OCI-LY7 (cell line): ENCODE measurements at regions not wholly inside any gene's neighbourhood (a gene's known extent, or its start where the extent isn't known, plus 50 kb on each side); places are given as distances from the start of the nearest gene placed in this dataset.

Source experiments
- EZH2phosphoT487 ChIP-seq: fragments of 200-600 bp; sonication (generic); IDR thresholded peaks from 2 replicates; pipeline ENCODE4 v1.6.1; 2018; ENCODE audit warnings: low read depth, borderline replicate concordance, mild to moderate bottlenecking, mixed run types, antibody characterized with exemption, low read length, moderate library complexity, mixed read lengths
- TF ChIP-seq, protein P1 (sequence below): fragments of 200-600 bp; sonication (generic); conservative IDR thresholded peaks from 2 replicates; pipeline ENCODE4 v1.5.1; 2014; ENCODE audit warnings: mild to moderate bottlenecking, antibody characterized with exemption, low read length, moderate library complexity, mixed read lengths

DNA sequence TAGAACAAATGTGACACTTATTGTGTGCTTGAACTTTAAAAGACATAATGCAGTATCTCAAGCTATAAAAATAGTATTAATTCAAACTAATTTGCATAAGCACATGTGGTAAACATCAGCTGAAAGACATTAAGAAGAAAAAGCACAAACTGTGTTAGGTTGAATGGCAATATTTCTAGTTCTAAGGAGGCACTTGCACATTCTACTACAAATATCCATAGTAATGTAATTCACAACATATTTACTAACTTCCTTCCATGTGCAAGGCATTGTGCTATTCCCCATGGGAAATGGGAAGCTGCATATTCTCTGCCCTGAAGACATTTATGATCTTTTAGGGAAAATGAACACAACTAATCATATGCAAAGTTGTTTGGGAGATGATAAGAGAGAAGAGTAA, 80.2 kb upstream of the SLC13A1 start:
- TF ChIP-seq, protein P1, sequence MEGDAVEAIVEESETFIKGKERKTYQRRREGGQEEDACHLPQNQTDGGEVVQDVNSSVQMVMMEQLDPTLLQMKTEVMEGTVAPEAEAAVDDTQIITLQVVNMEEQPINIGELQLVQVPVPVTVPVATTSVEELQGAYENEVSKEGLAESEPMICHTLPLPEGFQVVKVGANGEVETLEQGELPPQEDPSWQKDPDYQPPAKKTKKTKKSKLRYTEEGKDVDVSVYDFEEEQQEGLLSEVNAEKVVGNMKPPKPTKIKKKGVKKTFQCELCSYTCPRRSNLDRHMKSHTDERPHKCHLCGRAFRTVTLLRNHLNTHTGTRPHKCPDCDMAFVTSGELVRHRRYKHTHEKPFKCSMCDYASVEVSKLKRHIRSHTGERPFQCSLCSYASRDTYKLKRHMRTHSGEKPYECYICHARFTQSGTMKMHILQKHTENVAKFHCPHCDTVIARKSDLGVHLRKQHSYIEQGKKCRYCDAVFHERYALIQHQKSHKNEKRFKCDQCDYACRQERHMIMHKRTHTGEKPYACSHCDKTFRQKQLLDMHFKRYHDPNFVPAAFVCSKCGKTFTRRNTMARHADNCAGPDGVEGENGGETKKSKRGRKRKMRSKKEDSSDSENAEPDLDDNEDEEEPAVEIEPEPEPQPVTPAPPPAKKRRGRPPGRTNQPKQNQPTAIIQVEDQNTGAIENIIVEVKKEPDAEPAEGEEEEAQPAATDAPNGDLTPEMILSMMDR = no peak
- no peak for TF ChIP-seq EZH2phosphoT487
